ENCODE measurements at regions not wholly inside any gene's neighbourhood (a gene's known extent, or its start where the extent isn't known, plus 50 kb on each side); places are given as distances from the start of the nearest gene placed in this dataset.

DNA sequence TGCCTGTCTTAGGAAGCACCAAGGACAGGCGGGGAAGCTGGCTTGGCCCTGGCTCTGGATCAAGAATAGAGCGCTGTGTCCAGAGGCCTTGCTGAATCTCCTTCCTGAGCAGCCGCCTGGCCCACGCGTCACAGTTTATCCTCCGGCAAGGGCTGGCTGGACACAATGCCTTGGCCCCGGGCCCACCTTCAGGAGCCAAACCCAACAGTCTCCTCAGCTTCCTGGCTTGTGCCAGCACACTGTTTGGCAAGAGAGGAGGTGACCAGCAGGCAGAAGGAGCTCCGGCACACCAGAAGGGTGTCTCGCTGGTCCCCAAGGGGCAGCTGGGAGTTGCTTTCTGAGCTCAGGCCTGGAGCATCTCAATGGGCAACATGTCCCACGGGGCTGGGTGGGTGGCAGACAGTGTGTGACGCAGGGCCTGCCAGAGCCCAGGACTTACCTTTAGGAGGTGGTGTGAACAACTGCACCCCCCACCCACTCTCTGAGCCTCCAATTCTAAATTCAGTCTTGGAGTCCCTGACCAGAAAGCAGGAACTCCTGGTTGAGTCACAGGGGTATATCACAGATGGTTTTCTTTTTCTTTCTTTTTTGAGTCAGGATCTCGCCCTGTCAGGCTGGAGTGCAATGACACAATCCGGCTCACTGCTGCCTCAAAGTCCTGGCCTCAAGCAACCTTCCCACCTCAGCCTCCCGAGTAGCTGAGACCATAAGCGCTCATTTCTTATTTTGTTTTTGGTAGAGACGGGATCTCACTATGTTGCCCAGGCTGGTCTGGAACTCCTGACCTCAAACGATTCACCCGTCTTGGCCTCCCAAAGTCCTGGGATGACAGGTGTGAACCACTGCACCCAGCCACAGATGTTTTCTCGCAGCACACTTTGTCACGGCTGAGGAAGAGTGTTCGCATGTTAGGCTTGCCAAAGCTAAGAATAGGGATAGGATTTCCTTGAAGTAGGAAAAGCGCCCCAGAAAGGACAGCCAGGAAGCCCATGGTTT, 361.2 kb downstream of the BCOR start:
- WGBS, 2 donors: 40 to 64% methylated on average over 22 of the region's 22 CpGs
- FAIRE-seq: no peak
- Histone ChIP-seq H3K36me3 (no peaks in the 10 kb centered on the region), H3K4me3 (no peak overlapping the region), H3K27me3 (no peaks in the 10 kb centered on the region), H3K9me3 (no peaks in the 10 kb centered on the region), H3K4me1 (peaks cover 1 to 13% (median 3%) of the 10 kb centered on the region in 3 donors), H3K27ac (peak overlapping the region in 3 of 4 donors; percentile 10 to 50 (median 50))
- peak; percentile 80 to 95 (median 88) for DNase-seq
- TF ChIP-seq, protein P1, sequence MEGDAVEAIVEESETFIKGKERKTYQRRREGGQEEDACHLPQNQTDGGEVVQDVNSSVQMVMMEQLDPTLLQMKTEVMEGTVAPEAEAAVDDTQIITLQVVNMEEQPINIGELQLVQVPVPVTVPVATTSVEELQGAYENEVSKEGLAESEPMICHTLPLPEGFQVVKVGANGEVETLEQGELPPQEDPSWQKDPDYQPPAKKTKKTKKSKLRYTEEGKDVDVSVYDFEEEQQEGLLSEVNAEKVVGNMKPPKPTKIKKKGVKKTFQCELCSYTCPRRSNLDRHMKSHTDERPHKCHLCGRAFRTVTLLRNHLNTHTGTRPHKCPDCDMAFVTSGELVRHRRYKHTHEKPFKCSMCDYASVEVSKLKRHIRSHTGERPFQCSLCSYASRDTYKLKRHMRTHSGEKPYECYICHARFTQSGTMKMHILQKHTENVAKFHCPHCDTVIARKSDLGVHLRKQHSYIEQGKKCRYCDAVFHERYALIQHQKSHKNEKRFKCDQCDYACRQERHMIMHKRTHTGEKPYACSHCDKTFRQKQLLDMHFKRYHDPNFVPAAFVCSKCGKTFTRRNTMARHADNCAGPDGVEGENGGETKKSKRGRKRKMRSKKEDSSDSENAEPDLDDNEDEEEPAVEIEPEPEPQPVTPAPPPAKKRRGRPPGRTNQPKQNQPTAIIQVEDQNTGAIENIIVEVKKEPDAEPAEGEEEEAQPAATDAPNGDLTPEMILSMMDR (IDR thresholded peaks at IDR 0.05): no peak
- peak; percentile 85 to 91 (median 87) for ATAC-seq
- intact Hi-C loops (cut with DNase I): loop anchor here in 2 of 3 donors (10.0 kb wide), 2 partner anchors 78 to 538 kb away; no protein-coding TSS in a partner anchor

GRCh38 chrX:39739585-39739984, 358.2 kb downstream of the BCOR start:
- 61 to 71% methylated on average over 7 of the region's 7 CpGs for WGBS, 2 donors
- no peak overlapping the region for H3K4me3 ChIP-seq
- H3K27ac ChIP-seq: no peak overlapping the region
- H3K36me3 ChIP-seq: no peaks in the 10 kb centered on the region
- H3K9me3 ChIP-seq: no peaks in the 10 kb centered on the region
- TF ChIP-seq, protein P1 (IDR thresholded peaks at IDR 0.05): no peak
- H3K4me1 ChIP-seq: peaks cover 0 to 5% (median 3%) of the 10 kb centered on the region in 3 donors
- FAIRE-seq (no peak), DNase-seq (no peak), ATAC-seq (no peak)
- intact Hi-C loops (cut with DNase I): loop anchor here in 2 of 3 donors (10.0 kb wide), 2 partner anchors 75 to 535 kb away; no protein-coding TSS in a partner anchor
- H3K27me3 ChIP-seq: no peaks in the 10 kb centered on the region

DNA sequence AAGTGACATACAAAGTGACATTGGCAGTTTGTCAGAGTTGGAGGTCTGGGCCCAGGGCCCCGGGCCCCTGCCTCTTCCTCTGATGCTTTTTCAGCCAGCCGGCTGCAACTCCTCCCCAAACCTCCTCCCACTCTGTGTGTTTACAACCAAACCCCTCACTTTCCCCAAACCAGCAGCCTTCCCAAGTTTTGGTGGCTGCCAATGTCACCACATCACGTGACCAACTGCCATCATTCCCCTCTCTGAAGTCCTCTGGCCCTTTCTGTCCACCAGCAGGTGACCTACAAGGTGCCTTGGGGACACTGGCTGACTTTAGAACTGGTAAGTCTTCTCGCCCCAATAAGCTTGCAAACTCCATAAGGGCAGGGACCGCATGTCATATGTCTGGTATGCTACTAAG, 357.7 kb downstream of the BCOR start:
- ATAC-seq (no peak), DNase-seq (no peak), FAIRE-seq (no peak)
- Histone ChIP-seq H3K9me3 (no peaks in the 10 kb centered on the region), H3K27me3 (no peaks in the 10 kb centered on the region), H3K4me3 (no peak overlapping the region), H3K27ac (no peak overlapping the region), H3K4me1 (peaks cover 0 to 3% (median under 1%) of the 10 kb centered on the region in 3 donors), H3K36me3 (no peaks in the 10 kb centered on the region)
- intact Hi-C loops (cut with DNase I): no loop called here
- 63 to 86% methylated on average over 5 of the region's 5 CpGs for WGBS, 2 donors
- TF ChIP-seq, protein P1 (IDR thresholded peaks at IDR 0.05): no peak

DNA sequence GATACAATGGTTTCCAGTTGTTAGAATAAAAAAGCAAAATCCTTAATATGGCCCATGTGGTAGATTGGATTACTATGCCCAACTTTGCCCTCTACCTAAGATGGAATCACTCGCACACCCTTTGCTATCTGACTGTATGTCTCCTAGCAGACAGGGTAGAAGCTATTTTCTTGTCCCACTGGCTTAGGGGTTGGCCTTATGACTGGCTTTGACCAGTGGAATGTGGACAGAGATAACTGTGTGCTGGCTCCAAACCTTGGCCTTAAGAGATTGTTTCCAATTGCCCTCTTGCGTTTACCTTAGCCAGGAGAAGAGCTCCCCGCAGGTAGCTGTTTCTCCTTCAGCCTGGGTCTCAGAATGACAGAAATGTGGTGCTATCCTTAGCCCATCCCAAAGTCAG, 355.9 kb downstream of the BCOR start:
- Histone ChIP-seq H3K36me3 (no peaks in the 10 kb centered on the region), H3K4me1 (peaks cover 0 to 4% (median 0%) of the 10 kb centered on the region in 3 donors), H3K4me3 (no peak overlapping the region), H3K27me3 (no peaks in the 10 kb centered on the region), H3K27ac (no peak overlapping the region), H3K9me3 (no peaks in the 10 kb centered on the region)
- FAIRE-seq (no peak), DNase-seq (no peak), ATAC-seq (no peak)
- TF ChIP-seq, protein P1 (IDR thresholded peaks at IDR 0.05): no peak
- intact Hi-C loops (cut with DNase I): no loop called here
- WGBS, 2 donors: 62 to 70% methylated on average over 3 of the region's 3 CpGs
